MM.1S (cell line): ENCODE measurements at regions not wholly inside any gene's neighbourhood (a gene's known extent, or its start where the extent isn't known, plus 50 kb on each side); places are given as distances from the start of the nearest gene placed in this dataset.

ENCODE experiments used
- DNase-seq: peaks from one replicate; pipeline ENCODE4 v3.0.0-alpha.2; 2015
- H2AFZ ChIP-seq: fragments of 300-600 bp; sonication (generic); 2 replicates; pipeline ENCODE4 v1.6.0; 2016; ENCODE audit warnings: antibody characterized with exemption, low read length
- H3F3A ChIP-seq: fragments of 300-600 bp; sonication (generic); 2 replicates; pipeline ENCODE4 v1.6.1; 2016; ENCODE audit warnings: mild to moderate bottlenecking, antibody characterized with exemption, low read length, moderate library complexity, mixed read lengths; ENCODE audit not compliant: insufficient read depth
- H3K27ac ChIP-seq: fragments of 300-600 bp; sonication (generic); 2 replicates; pipeline ENCODE4 v1.5.1; 2016; ENCODE audit warnings: mild to moderate bottlenecking, low read length
- H3K27me3 ChIP-seq: fragments of 300-600 bp; sonication (generic); replicated peaks from 2 replicates; pipeline ENCODE4 v1.6.0; 2016; ENCODE audit warnings: low read length; ENCODE audit not compliant: insufficient read depth
- H3K36me3 ChIP-seq: fragments of 300-600 bp; sonication (generic); replicated peaks from 2 replicates; pipeline ENCODE4 v1.6.1; 2016; ENCODE audit warnings: mild to moderate bottlenecking, low read length, mixed read lengths; ENCODE audit not compliant: insufficient read depth
- H3K4me1 ChIP-seq: fragments of 300-600 bp; sonication (generic); 2 replicates; pipeline ENCODE4 v1.6.1; 2016; ENCODE audit warnings: low read length, mixed read lengths
- H3K4me2 ChIP-seq: fragments of 300-600 bp; sonication (generic); 2 replicates; pipeline ENCODE4 v1.6.0; 2016; ENCODE audit warnings: low read depth, low read length
- H3K4me3 ChIP-seq: fragments of 300-600 bp; sonication (generic); 2 replicates; pipeline ENCODE4 v1.5.1; 2016; ENCODE audit warnings: low read length, mixed read lengths
- H3K79me2 ChIP-seq: fragments of 300-600 bp; sonication (generic); 2 replicates; pipeline ENCODE4 v1.6.1; 2016; ENCODE audit warnings: mixed run types, low read length, mixed read lengths
- H3K9ac ChIP-seq: fragments of 300-600 bp; sonication (generic); 2 replicates; pipeline ENCODE4 v1.6.1; 2016; ENCODE audit warnings: low read length, mixed read lengths
- H3K9me2 ChIP-seq: fragments of 300-600 bp; sonication (generic); replicated peaks from 2 replicates; pipeline ENCODE4 v1.6.1; 2016; ENCODE audit warnings: mild to moderate bottlenecking, low read length, mixed read lengths; ENCODE audit not compliant: insufficient read depth
- H3K9me3 ChIP-seq: fragments of 300-600 bp; sonication (generic); replicated peaks from 2 replicates; pipeline ENCODE4 v1.6.1; 2016; ENCODE audit warnings: mild to moderate bottlenecking, low read length, mixed read lengths; ENCODE audit not compliant: insufficient read depth
- H4K20me1 ChIP-seq: fragments of 300-600 bp; sonication (generic); 2 replicates; pipeline ENCODE4 v1.6.1; 2016; ENCODE audit warnings: mild to moderate bottlenecking, low read length, moderate library complexity, mixed read lengths; ENCODE audit not compliant: insufficient read depth
- EZH2 ChIP-seq: fragments of 300-600 bp; sonication (generic); optimal IDR thresholded peaks from 2 replicates; pipeline ENCODE3; 2017; ENCODE audit warnings: low read depth, mild to moderate bottlenecking, antibody characterized with exemption, low read length, mixed read lengths
- EZH2phosphoT487 ChIP-seq: fragments of 300-600 bp; sonication (generic); IDR thresholded peaks from 2 replicates; pipeline ENCODE4 v1.6.1; 2018; ENCODE audit warnings: antibody characterized with exemption, low read length
- TF ChIP-seq, protein P1 (sequence below): fragments of 300-600 bp; sonication (generic); IDR thresholded peaks from 2 replicates; pipeline ENCODE4 v1.5.1; 2016; ENCODE audit warnings: antibody characterized with exemption, low read length, mixed read lengths

DNA sequence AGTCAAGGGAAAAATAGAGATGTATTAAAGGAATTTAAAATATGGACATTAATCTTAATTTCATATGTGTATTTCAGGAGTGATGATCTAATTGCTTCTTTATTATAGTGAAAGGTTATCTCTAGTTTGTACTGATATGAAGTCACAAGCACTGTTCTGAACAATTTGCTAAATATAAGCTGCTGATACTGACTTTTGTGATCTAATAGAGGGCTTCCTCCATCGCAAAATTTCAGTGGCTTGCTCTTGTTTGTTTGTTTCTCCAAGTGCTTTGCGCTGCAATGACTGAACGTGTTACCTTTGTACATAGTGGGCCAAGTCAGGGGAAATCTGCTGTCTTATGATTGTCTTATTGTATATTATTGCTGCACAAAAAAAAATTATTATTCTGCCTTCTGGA is 307.0 kb downstream of the KCNJ2 start:
- H3K9me2 ChIP-seq = no peaks in the 10 kb centered on the region
- H3K79me2 ChIP-seq = no peaks in the 10 kb centered on the region
- no peak for DNase-seq
- no peaks in the 10 kb centered on the region for H3F3A ChIP-seq
- H3K4me2 ChIP-seq = no peak overlapping the region
- H3K9me3 ChIP-seq = no peaks in the 10 kb centered on the region
- H3K9ac ChIP-seq = no peak overlapping the region
- H3K4me3 ChIP-seq = no peak overlapping the region
- no peaks in the 10 kb centered on the region for H3K27me3 ChIP-seq
- H3K27ac ChIP-seq = no peak overlapping the region
- H2AFZ ChIP-seq = no peak overlapping the region
- no peak for TF ChIP-seq EZH2phosphoT487
- TF ChIP-seq EZH2 = no peak
- TF ChIP-seq, protein P1, sequence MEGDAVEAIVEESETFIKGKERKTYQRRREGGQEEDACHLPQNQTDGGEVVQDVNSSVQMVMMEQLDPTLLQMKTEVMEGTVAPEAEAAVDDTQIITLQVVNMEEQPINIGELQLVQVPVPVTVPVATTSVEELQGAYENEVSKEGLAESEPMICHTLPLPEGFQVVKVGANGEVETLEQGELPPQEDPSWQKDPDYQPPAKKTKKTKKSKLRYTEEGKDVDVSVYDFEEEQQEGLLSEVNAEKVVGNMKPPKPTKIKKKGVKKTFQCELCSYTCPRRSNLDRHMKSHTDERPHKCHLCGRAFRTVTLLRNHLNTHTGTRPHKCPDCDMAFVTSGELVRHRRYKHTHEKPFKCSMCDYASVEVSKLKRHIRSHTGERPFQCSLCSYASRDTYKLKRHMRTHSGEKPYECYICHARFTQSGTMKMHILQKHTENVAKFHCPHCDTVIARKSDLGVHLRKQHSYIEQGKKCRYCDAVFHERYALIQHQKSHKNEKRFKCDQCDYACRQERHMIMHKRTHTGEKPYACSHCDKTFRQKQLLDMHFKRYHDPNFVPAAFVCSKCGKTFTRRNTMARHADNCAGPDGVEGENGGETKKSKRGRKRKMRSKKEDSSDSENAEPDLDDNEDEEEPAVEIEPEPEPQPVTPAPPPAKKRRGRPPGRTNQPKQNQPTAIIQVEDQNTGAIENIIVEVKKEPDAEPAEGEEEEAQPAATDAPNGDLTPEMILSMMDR = no peak
- no peaks in the 10 kb centered on the region for H3K4me1 ChIP-seq
- H3K36me3 ChIP-seq = no peaks in the 10 kb centered on the region
- no peaks in the 10 kb centered on the region for H4K20me1 ChIP-seq

GRCh38 chr17:70478902-70479301 is 309.6 kb downstream of the KCNJ2 start:
- no peaks in the 10 kb centered on the region for H4K20me1 ChIP-seq
- no peaks in the 10 kb centered on the region for H3K4me1 ChIP-seq
- H3K9ac ChIP-seq = no peak overlapping the region
- H3K36me3 ChIP-seq = no peaks in the 10 kb centered on the region
- no peak for DNase-seq
- no peaks in the 10 kb centered on the region for H3F3A ChIP-seq
- no peaks in the 10 kb centered on the region for H3K79me2 ChIP-seq
- H3K4me3 ChIP-seq = no peak overlapping the region
- H3K4me2 ChIP-seq = no peak overlapping the region
- no peaks in the 10 kb centered on the region for H3K27me3 ChIP-seq
- H3K27ac ChIP-seq = no peak overlapping the region
- H2AFZ ChIP-seq = no peak overlapping the region
- TF ChIP-seq EZH2 = no peak
- TF ChIP-seq, protein P1 = no peak
- no peak for TF ChIP-seq EZH2phosphoT487
- H3K9me2 ChIP-seq = no peaks in the 10 kb centered on the region
- no peaks in the 10 kb centered on the region for H3K9me3 ChIP-seq

DNA sequence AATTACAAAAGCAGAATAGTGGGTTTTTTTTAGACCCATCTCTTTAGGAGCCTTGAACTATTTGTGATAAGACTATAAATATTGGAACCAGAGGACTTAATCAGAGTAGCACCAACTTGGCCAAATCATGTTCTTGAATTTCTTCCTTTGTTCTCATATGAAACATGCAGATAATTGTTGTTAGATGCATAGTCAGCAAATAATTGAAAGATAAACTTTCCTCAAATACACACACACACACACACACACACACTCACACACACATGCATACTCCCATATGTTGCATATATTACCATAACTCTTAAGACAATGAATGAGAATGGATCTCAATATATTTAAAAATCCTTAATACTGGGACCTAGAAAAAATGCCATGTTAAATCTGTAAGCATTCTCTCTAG is 310.4 kb downstream of the KCNJ2 start:
- H4K20me1 ChIP-seq = no peaks in the 10 kb centered on the region
- H3K27ac ChIP-seq = no peak overlapping the region
- no peaks in the 10 kb centered on the region for H3K9me2 ChIP-seq
- no peaks in the 10 kb centered on the region for H3F3A ChIP-seq
- no peaks in the 10 kb centered on the region for H3K36me3 ChIP-seq
- no peaks in the 10 kb centered on the region for H3K79me2 ChIP-seq
- no peaks in the 10 kb centered on the region for H3K4me1 ChIP-seq
- no peak for DNase-seq
- no peak overlapping the region for H3K9ac ChIP-seq
- no peak overlapping the region for H3K4me3 ChIP-seq
- no peaks in the 10 kb centered on the region for H3K27me3 ChIP-seq
- no peaks in the 10 kb centered on the region for H3K9me3 ChIP-seq
- H3K4me2 ChIP-seq = no peak overlapping the region
- H2AFZ ChIP-seq = no peak overlapping the region
- TF ChIP-seq, protein P1 = no peak
- TF ChIP-seq EZH2 (no peak), EZH2phosphoT487 (no peak)
